T-helper 1 cell (primary cell): ENCODE measurements at regions not wholly inside any gene's neighbourhood (a gene's known extent, or its start where the extent isn't known, plus 50 kb on each side); places are given as distances from the start of the nearest gene placed in this dataset.

Experiments used
- DNase-seq, 5 donors: peaks; one replicate each; pipeline ENCODE4 v3.0.0-alpha.2; 2012 to 2020

GRCh38 chr6:29884261-29884660 is 56.6 kb downstream of the HLA-G start:
- DNase-seq = no peak

GRCh38 chr6:29886701-29887100 is 55.6 kb upstream of the HLA-A start:
- no peak for DNase-seq

GRCh38 chr6:29887330-29887818 is 55.0 kb upstream of the HLA-A start:
- peak; percentile 26 to 48 (median 33) for DNase-seq

GRCh38 chr6:29887819-29888776 is 54.2 kb upstream of the HLA-A start:
- peak; percentile 75 to 94 (median 86) for DNase-seq
